ENCODE measurements at regions not wholly inside any gene's neighbourhood (a gene's known extent, or its start where the extent isn't known, plus 50 kb on each side); places are given as distances from the start of the nearest gene placed in this dataset.

DNA sequence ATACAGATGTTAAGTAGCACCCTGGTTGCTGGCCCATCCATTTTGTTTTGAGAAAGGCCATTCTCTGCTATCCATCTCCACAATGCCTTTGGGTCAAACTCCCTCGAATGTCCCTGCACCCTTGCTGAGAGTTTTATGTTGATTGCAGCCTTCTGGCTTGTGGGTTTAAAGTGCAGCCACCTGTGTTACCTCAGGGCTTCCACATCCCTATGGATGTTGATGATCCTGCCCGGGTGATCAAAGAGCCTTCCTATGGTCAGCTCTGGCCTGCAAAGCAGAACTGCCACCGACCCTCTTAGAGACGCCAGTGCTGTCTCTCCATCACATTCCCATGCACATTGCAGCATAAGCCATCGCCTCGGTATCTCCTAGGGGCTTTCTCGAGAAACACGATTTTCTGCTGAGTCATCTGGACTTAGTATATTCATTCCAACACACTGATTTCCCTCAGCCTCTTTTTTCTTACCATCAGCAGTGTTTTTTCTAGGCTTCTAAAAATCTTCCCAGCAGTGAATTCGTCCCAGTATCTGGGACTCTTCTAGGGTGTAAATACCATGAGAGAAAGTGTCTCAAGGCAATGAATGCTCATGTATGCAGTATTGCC, 585.7 kb upstream of the TMEM132C start:
- Mint-ChIP-seq H3K27me3 (ENCODE audit: unreplicated experiment) (peaks cover 8% of the 10 kb centered on the region), H3K4me3 (ENCODE audit: unreplicated experiment) (no peak overlapping the region), H3K36me3 (ENCODE audit: unreplicated experiment) (no peaks in the 10 kb centered on the region), H3K27ac (ENCODE audit: unreplicated experiment) (no peak overlapping the region), H3K4me1 (ENCODE audit: unreplicated experiment) (peaks cover 12% of the 10 kb centered on the region), H3K9me3 (ENCODE audit: unreplicated experiment) (no peaks in the 10 kb centered on the region)
- TF ChIP-seq, protein P1, sequence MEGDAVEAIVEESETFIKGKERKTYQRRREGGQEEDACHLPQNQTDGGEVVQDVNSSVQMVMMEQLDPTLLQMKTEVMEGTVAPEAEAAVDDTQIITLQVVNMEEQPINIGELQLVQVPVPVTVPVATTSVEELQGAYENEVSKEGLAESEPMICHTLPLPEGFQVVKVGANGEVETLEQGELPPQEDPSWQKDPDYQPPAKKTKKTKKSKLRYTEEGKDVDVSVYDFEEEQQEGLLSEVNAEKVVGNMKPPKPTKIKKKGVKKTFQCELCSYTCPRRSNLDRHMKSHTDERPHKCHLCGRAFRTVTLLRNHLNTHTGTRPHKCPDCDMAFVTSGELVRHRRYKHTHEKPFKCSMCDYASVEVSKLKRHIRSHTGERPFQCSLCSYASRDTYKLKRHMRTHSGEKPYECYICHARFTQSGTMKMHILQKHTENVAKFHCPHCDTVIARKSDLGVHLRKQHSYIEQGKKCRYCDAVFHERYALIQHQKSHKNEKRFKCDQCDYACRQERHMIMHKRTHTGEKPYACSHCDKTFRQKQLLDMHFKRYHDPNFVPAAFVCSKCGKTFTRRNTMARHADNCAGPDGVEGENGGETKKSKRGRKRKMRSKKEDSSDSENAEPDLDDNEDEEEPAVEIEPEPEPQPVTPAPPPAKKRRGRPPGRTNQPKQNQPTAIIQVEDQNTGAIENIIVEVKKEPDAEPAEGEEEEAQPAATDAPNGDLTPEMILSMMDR (IDR thresholded peaks at IDR 0.05): no peak
- DNase-seq (ENCODE audit: extremely low spot score, unreplicated experiment): no peak

GRCh38 chr12:127685491-127685890, 581.5 kb upstream of the TMEM132C start:
- peaks cover 5% of the 10 kb centered on the region for H3K4me1 Mint-ChIP-seq (ENCODE audit: unreplicated experiment)
- H3K36me3 Mint-ChIP-seq (ENCODE audit: unreplicated experiment): no peaks in the 10 kb centered on the region
- H3K27me3 Mint-ChIP-seq (ENCODE audit: unreplicated experiment): peaks cover 8% of the 10 kb centered on the region
- no peak overlapping the region for H3K4me3 Mint-ChIP-seq (ENCODE audit: unreplicated experiment)
- H3K9me3 Mint-ChIP-seq (ENCODE audit: unreplicated experiment): no peaks in the 10 kb centered on the region
- TF ChIP-seq, protein P1 (IDR thresholded peaks at IDR 0.05): no peak
- DNase-seq (ENCODE audit: extremely low spot score, unreplicated experiment): no peak
- no peak overlapping the region for H3K27ac Mint-ChIP-seq (ENCODE audit: unreplicated experiment)

- Mint-ChIP-seq H3K9me3 (ENCODE audit: unreplicated experiment) (no peaks in the 10 kb centered on the region), H3K27me3 (ENCODE audit: unreplicated experiment) (peaks cover 8% of the 10 kb centered on the region), H3K27ac (ENCODE audit: unreplicated experiment) (no peak overlapping the region), H3K36me3 (ENCODE audit: unreplicated experiment) (no peaks in the 10 kb centered on the region), H3K4me1 (ENCODE audit: unreplicated experiment) (peaks cover 5% of the 10 kb centered on the region), H3K4me3 (ENCODE audit: unreplicated experiment) (no peak overlapping the region)
- TF ChIP-seq, protein P1 (IDR thresholded peaks at IDR 0.05): no peak
- DNase-seq (ENCODE audit: extremely low spot score, unreplicated experiment): no peak
Observed at GRCh38 chr12:127685931-127686330, 581.0 kb upstream of the TMEM132C start.

DNA sequence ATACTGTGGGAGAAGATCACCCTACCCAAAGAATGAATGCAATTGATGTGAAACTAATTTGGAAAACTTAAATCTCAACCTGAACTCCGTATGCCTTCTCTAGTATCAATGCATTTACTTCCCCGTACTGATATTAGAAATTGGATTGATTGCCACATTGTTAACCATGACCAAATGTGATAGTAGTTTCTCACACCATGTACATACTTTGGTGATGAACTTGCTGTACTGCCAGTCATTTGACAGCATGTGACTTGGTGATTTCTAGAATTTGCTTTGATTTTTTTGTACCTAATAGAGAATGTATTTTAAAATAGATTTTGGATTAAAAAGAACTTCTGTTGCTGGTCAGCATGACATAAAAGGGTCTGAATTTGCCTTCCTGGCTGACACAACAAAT, 579.8 kb upstream of the TMEM132C start:
- no peak for DNase-seq (ENCODE audit: extremely low spot score, unreplicated experiment)
- Mint-ChIP-seq H3K36me3 (ENCODE audit: unreplicated experiment) (no peaks in the 10 kb centered on the region), H3K4me1 (ENCODE audit: unreplicated experiment) (no peaks in the 10 kb centered on the region), H3K27me3 (ENCODE audit: unreplicated experiment) (peaks cover 7% of the 10 kb centered on the region), H3K27ac (ENCODE audit: unreplicated experiment) (no peak overlapping the region), H3K9me3 (ENCODE audit: unreplicated experiment) (no peaks in the 10 kb centered on the region), H3K4me3 (ENCODE audit: unreplicated experiment) (no peak overlapping the region)
- TF ChIP-seq, protein P1 (IDR thresholded peaks at IDR 0.05): no peak

DNA sequence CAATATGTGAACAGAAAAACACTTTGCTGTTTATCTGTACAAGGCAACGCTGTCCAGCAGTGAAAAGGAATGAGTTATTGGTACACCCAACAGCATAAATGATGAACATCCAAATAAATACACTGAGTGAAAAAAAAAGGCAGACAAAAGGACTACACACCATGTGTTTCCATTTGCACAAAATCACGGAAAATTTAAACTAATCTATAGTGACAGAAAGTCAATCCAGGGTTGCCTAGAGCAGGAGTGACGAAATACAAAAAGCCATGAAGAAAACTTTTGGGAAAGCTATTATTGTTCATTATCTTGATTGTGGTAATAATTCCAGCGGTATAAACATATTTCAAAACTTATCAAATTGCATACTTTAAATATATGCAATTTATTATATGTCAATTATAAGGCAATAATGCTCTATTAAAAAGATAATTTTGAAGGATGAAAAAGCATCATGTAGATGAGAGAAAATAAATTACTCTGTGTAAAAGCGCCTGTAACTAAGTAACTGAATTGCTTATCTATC, 578.0 kb upstream of the TMEM132C start:
- no peaks in the 10 kb centered on the region for H3K9me3 Mint-ChIP-seq (ENCODE audit: unreplicated experiment)
- no peaks in the 10 kb centered on the region for H3K4me1 Mint-ChIP-seq (ENCODE audit: unreplicated experiment)
- DNase-seq (ENCODE audit: extremely low spot score, unreplicated experiment): no peak
- H3K36me3 Mint-ChIP-seq (ENCODE audit: unreplicated experiment): no peaks in the 10 kb centered on the region
- H3K27ac Mint-ChIP-seq (ENCODE audit: unreplicated experiment): no peak overlapping the region
- TF ChIP-seq, protein P1 (IDR thresholded peaks at IDR 0.05): no peak
- no peak overlapping the region for H3K4me3 Mint-ChIP-seq (ENCODE audit: unreplicated experiment)
- peaks cover 10% of the 10 kb centered on the region for H3K27me3 Mint-ChIP-seq (ENCODE audit: unreplicated experiment)

Data from osteocyte (in vitro differentiated cells).